Upper lobe of left lung (tissue), 6 donors: ENCODE measurements at regions not wholly inside any gene's neighbourhood (a gene's known extent, or its start where the extent isn't known, plus 50 kb on each side); places are given as distances from the start of the nearest gene placed in this dataset.

ENCODE experiments used
- ATAC-seq, 2 donors: fragments of 200-7000 bp; cut with Tn5 transposase; one replicate each; pipeline ENCODE4 v1.9.1; 2022; ENCODE audit warnings: mild to moderate bottlenecking in 2 of 2, moderate library complexity in 2 of 2; ENCODE audit not compliant: low FRiP score in 2 of 2
- DNase-seq, 2 donors: peaks; one replicate each; pipeline ENCODE4 v3.0.0-alpha.2; 2019 to 2020
- H3K27ac ChIP-seq, 4 donors: fragments of 200-600 bp; sonication (generic); one replicate each; pipeline ENCODE4 v1.5.1; 2016 to 2019
- H3K27me3 ChIP-seq, 4 donors: fragments of 200-600 bp; sonication (generic); one replicate each; pipeline ENCODE4 v1.5.1; 2017 to 2019
- H3K36me3 ChIP-seq, 4 donors: fragments of 200-600 bp; sonication (generic); one replicate each; pipeline ENCODE4 v1.5.1; 2016 to 2019
- H3K4me1 ChIP-seq, 4 donors: fragments of 200-600 bp; sonication (generic); one replicate each; pipeline ENCODE4 v1.5.1; 2018 to 2019
- H3K4me3 ChIP-seq, 4 donors: fragments of 200-600 bp; sonication (generic); one replicate each; pipeline ENCODE4 v1.5.1; 2017 to 2019; ENCODE audit warnings: mild to moderate bottlenecking in 2 of 4, moderate library complexity in 1 of 4
- H3K9me3 ChIP-seq, 4 donors: fragments of 200-600 bp; sonication (generic); one replicate each; pipeline ENCODE4 v1.5.1; 2018 to 2019
- EP300 ChIP-seq, 4 donors: sonication (generic); formaldehyde crosslinking; IDR thresholded peaks; one replicate each; pipeline ENCODE4 v1.5.1; 2017; ENCODE audit warnings: antibody characterized with exemption in 4 of 4, control low read depth in 2 of 4
- POLR2A ChIP-seq, 4 donors: fragments of 450-650 bp; IDR thresholded peaks; one replicate each; pipeline ENCODE4 v1.5.1; 2016 to 2017; ENCODE audit warnings: antibody characterized with exemption in 4 of 4, mild to moderate bottlenecking in 2 of 4
- POLR2AphosphoS5 ChIP-seq, 2 donors: sonication (generic); formaldehyde crosslinking; IDR thresholded peaks; one replicate each; pipeline ENCODE4 v1.5.1; 2017; ENCODE audit warnings: antibody characterized with exemption in 2 of 2
- WGBS, 2 donors: methylation state at CpG; one replicate each; pipeline ENCODE4 v1.1.5; 2017 to 2018; 5-methylcytosine and 5-hydroxymethylcytosine counted together
- TF ChIP-seq, protein P1 (sequence below), 6 experiments: fragments of 450-650 bp in 4 of 6; fragments of 200-600 bp in 2 of 6; sonication (generic) in 2 of 6; IDR thresholded peaks; one replicate each; pipeline ENCODE4 v1.5.1; 2016 to 2019; ENCODE audit warnings: antibody characterized with exemption in 6 of 6
- donor health status: DM: no; HTN: no; CAD: no; lungs with moderate emphysema.
- donor health status: DM: no; HTN: yes; CAD: no; lungs with severe emphysema.

DNA sequence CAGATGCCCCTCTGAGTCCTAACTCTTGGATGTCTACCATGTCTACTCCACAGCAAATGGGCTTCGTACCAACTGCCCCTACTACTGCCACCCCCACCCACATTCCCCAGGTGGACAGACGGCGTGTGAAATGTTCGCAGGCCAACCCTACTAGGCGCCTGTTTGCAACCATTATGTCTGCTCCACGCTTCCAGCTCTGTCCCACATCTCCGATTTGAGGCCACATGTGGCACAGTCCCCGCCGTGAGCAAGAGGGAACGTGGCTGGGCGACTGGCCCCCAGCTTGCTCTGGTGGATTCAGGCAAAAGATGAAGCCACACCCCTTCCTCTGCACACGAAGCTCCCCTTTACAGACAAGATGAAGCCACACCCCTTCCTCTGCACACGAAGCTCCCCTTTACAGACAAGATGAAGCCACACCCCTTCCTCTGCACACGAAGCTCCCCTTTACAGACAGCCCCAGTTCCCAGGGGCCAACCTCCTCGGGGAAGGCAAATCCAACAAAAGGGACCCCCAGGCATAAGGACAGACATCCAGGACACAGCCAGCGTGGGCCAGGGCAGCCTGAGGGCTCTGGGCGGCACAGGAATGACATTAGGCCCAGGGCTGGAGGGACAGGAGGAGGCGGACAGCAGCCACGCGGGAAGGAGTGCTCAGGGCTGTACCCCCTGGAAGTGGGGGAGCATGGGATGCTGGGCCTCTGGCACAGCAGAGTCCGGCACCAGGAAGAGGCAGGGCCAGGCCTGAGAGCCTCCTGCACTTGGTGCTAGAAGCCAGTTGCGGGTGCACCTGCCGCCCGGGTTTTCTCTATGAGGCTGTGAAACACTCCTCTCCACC, 106.2 kb downstream of the SHANK2 start:
- ATAC-seq = peak in 1 of 2 donors; percentile 6
- DNase-seq = peak in 1 of 2 donors; percentile 50
- Histone ChIP-seq H3K27me3 (no peaks in the 10 kb centered on the region), H3K4me3 (no peak overlapping the region), H3K4me1 (no peaks in the 10 kb centered on the region), H3K9me3 (no peaks in the 10 kb centered on the region), H3K36me3 (no peaks in the 10 kb centered on the region), H3K27ac (no peak overlapping the region)
- TF ChIP-seq EP300 (IDR thresholded peaks at IDR 0.05) = no peak
- TF ChIP-seq POLR2AphosphoS5 (IDR thresholded peaks at IDR 0.05) = no peak
- no peak for TF ChIP-seq POLR2A (IDR thresholded peaks at IDR 0.05)
- TF ChIP-seq, protein P1, sequence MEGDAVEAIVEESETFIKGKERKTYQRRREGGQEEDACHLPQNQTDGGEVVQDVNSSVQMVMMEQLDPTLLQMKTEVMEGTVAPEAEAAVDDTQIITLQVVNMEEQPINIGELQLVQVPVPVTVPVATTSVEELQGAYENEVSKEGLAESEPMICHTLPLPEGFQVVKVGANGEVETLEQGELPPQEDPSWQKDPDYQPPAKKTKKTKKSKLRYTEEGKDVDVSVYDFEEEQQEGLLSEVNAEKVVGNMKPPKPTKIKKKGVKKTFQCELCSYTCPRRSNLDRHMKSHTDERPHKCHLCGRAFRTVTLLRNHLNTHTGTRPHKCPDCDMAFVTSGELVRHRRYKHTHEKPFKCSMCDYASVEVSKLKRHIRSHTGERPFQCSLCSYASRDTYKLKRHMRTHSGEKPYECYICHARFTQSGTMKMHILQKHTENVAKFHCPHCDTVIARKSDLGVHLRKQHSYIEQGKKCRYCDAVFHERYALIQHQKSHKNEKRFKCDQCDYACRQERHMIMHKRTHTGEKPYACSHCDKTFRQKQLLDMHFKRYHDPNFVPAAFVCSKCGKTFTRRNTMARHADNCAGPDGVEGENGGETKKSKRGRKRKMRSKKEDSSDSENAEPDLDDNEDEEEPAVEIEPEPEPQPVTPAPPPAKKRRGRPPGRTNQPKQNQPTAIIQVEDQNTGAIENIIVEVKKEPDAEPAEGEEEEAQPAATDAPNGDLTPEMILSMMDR (IDR thresholded peaks at IDR 0.05) = no peak
- WGBS, 2 donors = 79 to 81% methylated on average over 16 to 24 of the region's 24 CpGs

DNA sequence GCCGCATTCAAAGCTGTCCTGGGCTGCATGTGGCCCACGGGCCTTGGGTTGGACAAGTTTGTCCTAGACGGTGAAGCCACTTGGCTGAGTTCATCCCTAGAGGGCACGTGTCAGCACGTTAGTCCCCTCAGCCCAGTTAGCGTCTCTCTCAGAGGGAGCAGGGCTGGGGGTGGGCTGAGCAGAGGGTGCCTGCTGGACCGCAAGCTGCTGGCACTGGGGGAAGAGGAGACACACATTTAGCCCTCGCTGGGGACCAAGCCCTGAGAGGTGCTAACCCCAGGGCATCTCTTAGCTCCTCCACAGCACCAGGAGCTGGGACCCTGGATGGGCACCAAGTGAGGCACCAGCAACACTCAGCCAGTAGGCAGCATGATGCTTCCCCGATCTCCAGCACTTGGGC, 107.0 kb downstream of the SHANK2 start:
- Histone ChIP-seq H3K9me3 (no peaks in the 10 kb centered on the region), H3K27ac (no peak overlapping the region), H3K4me3 (no peak overlapping the region), H3K27me3 (no peaks in the 10 kb centered on the region), H3K4me1 (peaks cover 0 to 7% (median under 1%) of the 10 kb centered on the region in 4 donors), H3K36me3 (no peaks in the 10 kb centered on the region)
- peak in 1 of 2 donors; percentile 34 for DNase-seq
- TF ChIP-seq, protein P1 (IDR thresholded peaks at IDR 0.05) = no peak
- TF ChIP-seq POLR2AphosphoS5 (IDR thresholded peaks at IDR 0.05) (no peak), EP300 (IDR thresholded peaks at IDR 0.05) (no peak), POLR2A (IDR thresholded peaks at IDR 0.05) (no peak)
- ATAC-seq = no peak
- 83 to 85% methylated on average over 8 to 9 of the region's 9 CpGs for WGBS, 2 donors

GRCh38 chr11:71144736-71145135, 107.6 kb downstream of the SHANK2 start:
- H3K27ac ChIP-seq = no peak overlapping the region
- no peaks in the 10 kb centered on the region for H3K9me3 ChIP-seq
- WGBS, 2 donors = 94 to 95% methylated on average over 5 of the region's 5 CpGs
- no peak overlapping the region for H3K4me3 ChIP-seq
- DNase-seq = no peak
- ATAC-seq = no peak
- H3K27me3 ChIP-seq = no peaks in the 10 kb centered on the region
- peaks cover 0 to 14% (median 5%) of the 10 kb centered on the region in 4 donors for H3K4me1 ChIP-seq
- TF ChIP-seq, protein P1 (IDR thresholded peaks at IDR 0.05) = no peak
- no peak for TF ChIP-seq POLR2A (IDR thresholded peaks at IDR 0.05)
- no peak for TF ChIP-seq EP300 (IDR thresholded peaks at IDR 0.05)
- no peak for TF ChIP-seq POLR2AphosphoS5 (IDR thresholded peaks at IDR 0.05)
- H3K36me3 ChIP-seq = no peaks in the 10 kb centered on the region

DNA sequence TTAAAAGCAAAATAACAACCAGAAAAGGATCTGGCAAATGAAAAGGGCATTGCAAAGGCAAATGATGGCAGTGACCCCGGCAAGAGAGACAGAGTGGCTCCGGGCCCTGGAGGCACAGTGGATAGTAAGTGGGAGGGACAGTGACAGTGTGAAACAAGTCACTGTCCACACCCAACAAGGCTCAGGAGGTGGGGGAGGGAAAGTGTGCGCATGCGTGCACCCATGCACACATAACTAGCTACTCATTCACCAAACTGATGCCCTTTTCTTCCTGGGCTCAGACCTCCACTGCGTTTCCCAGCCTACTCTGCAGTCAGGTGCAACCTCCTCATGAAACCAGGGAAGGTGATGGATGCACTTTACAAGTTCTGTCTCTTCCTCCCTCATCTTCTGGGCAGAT, 108.4 kb downstream of the SHANK2 start:
- TF ChIP-seq POLR2A (IDR thresholded peaks at IDR 0.05) (no peak), POLR2AphosphoS5 (IDR thresholded peaks at IDR 0.05) (no peak), EP300 (IDR thresholded peaks at IDR 0.05) (no peak)
- TF ChIP-seq, protein P1 (IDR thresholded peaks at IDR 0.05) = no peak
- H3K27ac ChIP-seq = no peak overlapping the region
- DNase-seq (no peak), ATAC-seq (no peak)
- H3K36me3 ChIP-seq = no peaks in the 10 kb centered on the region
- H3K4me3 ChIP-seq = no peak overlapping the region
- H3K27me3 ChIP-seq = no peaks in the 10 kb centered on the region
- H3K4me1 ChIP-seq = peaks cover 0 to 17% (median 8%) of the 10 kb centered on the region in 4 donors
- no peaks in the 10 kb centered on the region for H3K9me3 ChIP-seq
- WGBS, 2 donors = 85 to 90% methylated on average over 4 to 5 of the region's 5 CpGs
